ENCODE measurements at regions not wholly inside any gene's neighbourhood (a gene's known extent, or its start where the extent isn't known, plus 50 kb on each side); places are given as distances from the start of the nearest gene placed in this dataset.

DNA sequence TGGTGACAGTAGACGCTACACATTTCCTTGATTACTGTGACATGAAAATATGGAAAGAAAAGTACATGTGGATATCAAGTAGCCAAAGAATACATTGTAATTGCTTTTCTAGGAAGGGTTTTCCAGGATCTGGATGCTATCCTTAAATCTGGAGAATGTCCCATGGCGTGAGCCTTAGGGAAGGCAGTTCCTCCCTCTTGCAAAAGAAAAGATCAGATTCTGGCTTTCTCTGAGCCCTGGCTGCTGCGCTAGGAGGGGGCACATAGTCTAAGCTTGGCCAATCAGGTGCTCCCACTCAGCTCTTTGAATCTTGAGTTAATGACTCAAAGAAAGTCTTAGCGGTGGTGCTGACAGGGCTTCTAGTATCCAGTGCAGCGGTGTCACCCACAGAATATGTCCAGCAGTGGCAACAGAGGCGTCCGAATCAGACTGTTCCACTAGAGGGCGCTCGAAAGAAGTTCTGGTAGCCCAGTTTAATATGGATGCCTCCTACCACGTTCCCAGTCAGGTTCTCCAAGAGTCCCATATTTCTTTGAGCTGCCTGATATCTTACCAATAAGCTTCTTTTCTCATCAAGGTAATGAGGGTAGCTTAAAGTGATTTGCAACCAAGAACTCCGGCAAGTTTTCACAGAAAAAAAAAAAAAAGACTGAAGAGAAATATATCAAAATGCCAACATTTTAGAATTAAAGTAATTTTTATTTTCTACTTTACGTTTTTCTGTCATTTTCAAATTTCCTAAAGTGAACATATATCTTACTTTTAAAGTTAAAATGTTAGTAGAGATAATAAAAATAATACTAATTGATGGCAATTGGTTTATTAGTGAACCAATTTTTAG, 213.4 kb upstream of the S100G start:
- Mint-ChIP-seq H3K27me3 (ENCODE audit: low read depth) (no peaks in the 10 kb centered on the region), H3K4me1 (ENCODE audit: low read depth) (peaks cover 9% of the 10 kb centered on the region), H3K27ac (no peak overlapping the region), H3K36me3 (ENCODE audit: low read depth) (no peaks in the 10 kb centered on the region), H3K4me3 (no peak overlapping the region), H3K9me3 (no peaks in the 10 kb centered on the region)
- DNase-seq (ENCODE audit: low spot score), result peak; percentile 17

DNA sequence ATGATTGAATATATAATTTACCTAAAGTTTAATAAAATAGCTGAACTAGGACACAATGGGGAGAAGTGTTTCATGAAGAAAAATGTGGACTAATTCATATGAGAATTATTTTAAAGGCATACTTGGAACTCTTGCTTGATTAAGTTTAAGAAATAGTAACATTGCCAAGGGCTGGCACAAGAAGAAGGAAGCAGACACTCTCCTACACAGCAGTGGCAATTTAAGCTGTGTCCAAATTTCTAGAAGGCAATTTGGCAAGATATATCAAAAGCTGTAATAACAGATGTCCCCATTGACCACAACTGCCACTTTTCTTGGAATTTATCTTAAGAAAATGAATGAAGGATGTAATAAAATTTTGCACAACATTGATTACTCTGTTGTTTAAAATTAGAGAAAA, 209.5 kb upstream of the S100G start:
- no peaks in the 10 kb centered on the region for H3K36me3 Mint-ChIP-seq (ENCODE audit: low read depth)
- peaks cover 2% of the 10 kb centered on the region for H3K27me3 Mint-ChIP-seq (ENCODE audit: low read depth)
- H3K27ac Mint-ChIP-seq, result no peak overlapping the region
- H3K4me1 Mint-ChIP-seq (ENCODE audit: low read depth), result no peaks in the 10 kb centered on the region
- DNase-seq (ENCODE audit: low spot score), result no peak
- H3K9me3 Mint-ChIP-seq, result no peaks in the 10 kb centered on the region
- H3K4me3 Mint-ChIP-seq, result no peak overlapping the region

- no peak for DNase-seq (ENCODE audit: low spot score)
- Mint-ChIP-seq H3K4me3 (no peak overlapping the region), H3K9me3 (no peaks in the 10 kb centered on the region), H3K27me3 (ENCODE audit: low read depth) (peaks cover 2% of the 10 kb centered on the region), H3K4me1 (ENCODE audit: low read depth) (no peaks in the 10 kb centered on the region), H3K27ac (no peak overlapping the region), H3K36me3 (ENCODE audit: low read depth) (no peaks in the 10 kb centered on the region)
Measured at GRCh38 chrX:16444353-16444752, 205.6 kb upstream of the S100G start.

DNA sequence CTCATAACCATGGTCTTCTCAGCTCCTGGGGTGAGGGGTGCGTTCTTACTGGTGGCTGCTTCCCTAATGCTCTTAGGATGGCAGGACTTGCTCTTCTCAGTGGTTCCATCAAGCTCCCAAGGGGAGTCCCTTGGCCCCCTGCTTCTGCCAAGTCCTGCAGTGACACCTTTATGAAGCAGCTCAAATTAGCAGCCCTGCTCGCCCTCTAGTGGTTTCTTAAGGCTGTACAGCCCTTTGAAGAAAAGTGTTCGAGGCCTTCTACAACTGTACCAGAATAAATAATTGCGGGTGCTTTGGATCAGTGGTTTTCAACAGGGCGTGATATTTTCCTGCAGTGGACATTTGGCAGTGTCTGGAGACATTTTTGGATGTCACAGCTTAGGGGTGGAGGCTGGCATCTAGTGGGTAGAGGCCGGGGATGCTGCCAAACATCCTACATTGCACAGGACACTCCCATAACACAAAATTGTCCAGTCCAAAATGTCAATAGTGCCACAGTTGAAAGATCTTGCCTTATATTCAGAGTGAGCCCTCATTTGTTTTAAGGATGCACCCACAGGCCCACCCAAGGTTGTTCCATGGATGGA, 204.7 kb upstream of the S100G start:
- DNase-seq (ENCODE audit: low spot score), result no peak
- H3K27me3 Mint-ChIP-seq (ENCODE audit: low read depth), result peaks cover 2% of the 10 kb centered on the region
- no peak overlapping the region for H3K27ac Mint-ChIP-seq
- no peaks in the 10 kb centered on the region for H3K36me3 Mint-ChIP-seq (ENCODE audit: low read depth)
- no peaks in the 10 kb centered on the region for H3K4me1 Mint-ChIP-seq (ENCODE audit: low read depth)
- H3K9me3 Mint-ChIP-seq, result no peaks in the 10 kb centered on the region
- H3K4me3 Mint-ChIP-seq, result no peak overlapping the region

GRCh38 chrX:16451334-16451733, 198.6 kb upstream of the S100G start:
- H3K36me3 Mint-ChIP-seq (ENCODE audit: low read depth), result no peaks in the 10 kb centered on the region
- no peaks in the 10 kb centered on the region for H3K27me3 Mint-ChIP-seq (ENCODE audit: low read depth)
- no peak overlapping the region for H3K4me3 Mint-ChIP-seq
- no peaks in the 10 kb centered on the region for H3K4me1 Mint-ChIP-seq (ENCODE audit: low read depth)
- no peak overlapping the region for H3K27ac Mint-ChIP-seq
- no peak for DNase-seq (ENCODE audit: low spot score)
- H3K9me3 Mint-ChIP-seq, result no peaks in the 10 kb centered on the region

GRCh38 chrX:16454926-16455325, 195.0 kb upstream of the S100G start:
- Mint-ChIP-seq H3K4me1 (ENCODE audit: low read depth) (no peaks in the 10 kb centered on the region), H3K27ac (no peak overlapping the region), H3K27me3 (ENCODE audit: low read depth) (no peaks in the 10 kb centered on the region), H3K9me3 (no peaks in the 10 kb centered on the region), H3K4me3 (no peak overlapping the region), H3K36me3 (ENCODE audit: low read depth) (no peaks in the 10 kb centered on the region)
- no peak for DNase-seq (ENCODE audit: low spot score)

DNA sequence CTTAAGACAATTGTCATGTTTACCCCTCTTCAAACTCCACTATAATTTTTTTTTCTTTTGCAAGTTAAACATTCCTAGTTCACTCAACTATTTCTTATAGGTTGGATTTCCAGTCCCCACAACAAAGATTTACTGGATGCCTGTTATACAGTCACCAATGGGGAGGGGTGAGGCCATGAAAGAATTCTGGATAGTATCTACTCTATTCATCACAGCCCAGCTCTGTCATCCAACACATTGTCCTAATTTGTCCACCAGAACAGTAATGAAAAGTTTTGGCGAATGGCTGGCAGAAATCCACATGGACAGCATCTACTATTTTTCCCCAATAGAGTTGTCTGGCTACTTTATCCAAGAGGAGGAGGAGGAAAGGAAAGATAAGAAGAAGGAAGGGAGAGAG, 192.7 kb upstream of the S100G start:
- no peaks in the 10 kb centered on the region for H3K27me3 Mint-ChIP-seq (ENCODE audit: low read depth)
- no peak overlapping the region for H3K4me3 Mint-ChIP-seq
- no peak overlapping the region for H3K27ac Mint-ChIP-seq
- no peaks in the 10 kb centered on the region for H3K36me3 Mint-ChIP-seq (ENCODE audit: low read depth)
- DNase-seq (ENCODE audit: low spot score), result no peak
- H3K9me3 Mint-ChIP-seq, result no peaks in the 10 kb centered on the region
- no peaks in the 10 kb centered on the region for H3K4me1 Mint-ChIP-seq (ENCODE audit: low read depth)

DNA sequence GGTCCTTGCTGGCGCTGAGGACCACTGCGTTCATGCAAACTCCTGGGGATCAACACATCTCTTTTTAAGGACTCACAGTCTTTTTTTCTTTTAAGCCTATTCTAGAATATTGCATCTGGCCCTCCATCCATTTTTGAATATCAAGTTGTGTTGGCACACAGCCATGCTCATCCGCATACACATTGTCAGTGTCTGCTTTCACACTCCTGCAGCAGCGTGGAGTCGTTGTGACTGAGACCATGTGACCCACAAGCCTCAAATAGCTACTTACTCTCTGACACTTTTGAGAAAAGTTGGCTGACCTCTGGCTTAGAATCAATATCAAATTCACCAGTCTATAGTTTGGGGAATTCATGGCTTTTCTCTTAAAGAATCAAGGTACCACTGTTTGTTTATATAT, 191.8 kb upstream of the S100G start:
- no peaks in the 10 kb centered on the region for H3K36me3 Mint-ChIP-seq (ENCODE audit: low read depth)
- no peaks in the 10 kb centered on the region for H3K9me3 Mint-ChIP-seq
- H3K27me3 Mint-ChIP-seq (ENCODE audit: low read depth), result no peaks in the 10 kb centered on the region
- no peak for DNase-seq (ENCODE audit: low spot score)
- H3K4me3 Mint-ChIP-seq, result no peak overlapping the region
- no peak overlapping the region for H3K27ac Mint-ChIP-seq
- H3K4me1 Mint-ChIP-seq (ENCODE audit: low read depth), result no peaks in the 10 kb centered on the region

GRCh38 chrX:16459008-16459407, 190.9 kb upstream of the S100G start:
- no peak for DNase-seq (ENCODE audit: low spot score)
- H3K36me3 Mint-ChIP-seq (ENCODE audit: low read depth), result no peaks in the 10 kb centered on the region
- no peaks in the 10 kb centered on the region for H3K27me3 Mint-ChIP-seq (ENCODE audit: low read depth)
- no peak overlapping the region for H3K4me3 Mint-ChIP-seq
- H3K4me1 Mint-ChIP-seq (ENCODE audit: low read depth), result no peaks in the 10 kb centered on the region
- no peak overlapping the region for H3K27ac Mint-ChIP-seq
- no peaks in the 10 kb centered on the region for H3K9me3 Mint-ChIP-seq

DNA sequence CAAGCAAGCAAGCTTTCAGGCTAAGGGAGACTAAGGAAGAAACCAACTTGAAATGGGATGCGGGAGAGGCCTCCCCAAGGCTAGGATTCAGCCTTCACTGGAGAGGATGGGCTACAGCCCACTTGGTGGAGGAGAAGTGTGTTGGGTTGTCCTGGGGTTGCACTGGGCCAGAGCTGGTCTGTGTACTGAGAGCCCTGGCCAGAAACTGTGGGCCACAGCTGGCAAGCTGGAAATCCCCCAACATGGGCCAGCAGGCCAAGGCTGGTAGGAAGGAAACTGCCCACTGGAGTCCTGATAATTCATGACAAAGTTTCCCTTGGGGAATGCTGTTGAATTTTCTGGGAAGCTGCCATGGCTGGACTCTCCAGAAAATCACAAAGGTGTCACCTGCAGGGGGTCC, 188.0 kb upstream of the S100G start:
- Mint-ChIP-seq H3K9me3 (no peaks in the 10 kb centered on the region), H3K27ac (no peak overlapping the region), H3K27me3 (ENCODE audit: low read depth) (no peaks in the 10 kb centered on the region), H3K36me3 (ENCODE audit: low read depth) (no peaks in the 10 kb centered on the region), H3K4me3 (no peak overlapping the region), H3K4me1 (ENCODE audit: low read depth) (no peaks in the 10 kb centered on the region)
- DNase-seq (ENCODE audit: low spot score), result no peak

- no peak for DNase-seq (ENCODE audit: low spot score)
- no peak overlapping the region for H3K27ac Mint-ChIP-seq
- H3K4me1 Mint-ChIP-seq (ENCODE audit: low read depth), result no peaks in the 10 kb centered on the region
Measured at GRCh38 chrX:16462912-16463311, 187.0 kb upstream of the S100G start.

GRCh38 chrX:16464369-16464768, 185.6 kb upstream of the S100G start:
- H3K27me3 Mint-ChIP-seq (ENCODE audit: low read depth), result no peaks in the 10 kb centered on the region
- no peaks in the 10 kb centered on the region for H3K4me1 Mint-ChIP-seq (ENCODE audit: low read depth)
- no peak overlapping the region for H3K4me3 Mint-ChIP-seq
- H3K9me3 Mint-ChIP-seq, result no peaks in the 10 kb centered on the region
- no peaks in the 10 kb centered on the region for H3K36me3 Mint-ChIP-seq (ENCODE audit: low read depth)
- no peak overlapping the region for H3K27ac Mint-ChIP-seq
- no peak for DNase-seq (ENCODE audit: low spot score)

More at GRCh38 chrX:16462912-16463311, 187.0 kb upstream of the S100G start:
- Mint-ChIP-seq H3K36me3 (ENCODE audit: low read depth) (no peaks in the 10 kb centered on the region), H3K4me3 (no peak overlapping the region), H3K9me3 (no peaks in the 10 kb centered on the region), H3K27me3 (ENCODE audit: low read depth) (no peaks in the 10 kb centered on the region)

DNA sequence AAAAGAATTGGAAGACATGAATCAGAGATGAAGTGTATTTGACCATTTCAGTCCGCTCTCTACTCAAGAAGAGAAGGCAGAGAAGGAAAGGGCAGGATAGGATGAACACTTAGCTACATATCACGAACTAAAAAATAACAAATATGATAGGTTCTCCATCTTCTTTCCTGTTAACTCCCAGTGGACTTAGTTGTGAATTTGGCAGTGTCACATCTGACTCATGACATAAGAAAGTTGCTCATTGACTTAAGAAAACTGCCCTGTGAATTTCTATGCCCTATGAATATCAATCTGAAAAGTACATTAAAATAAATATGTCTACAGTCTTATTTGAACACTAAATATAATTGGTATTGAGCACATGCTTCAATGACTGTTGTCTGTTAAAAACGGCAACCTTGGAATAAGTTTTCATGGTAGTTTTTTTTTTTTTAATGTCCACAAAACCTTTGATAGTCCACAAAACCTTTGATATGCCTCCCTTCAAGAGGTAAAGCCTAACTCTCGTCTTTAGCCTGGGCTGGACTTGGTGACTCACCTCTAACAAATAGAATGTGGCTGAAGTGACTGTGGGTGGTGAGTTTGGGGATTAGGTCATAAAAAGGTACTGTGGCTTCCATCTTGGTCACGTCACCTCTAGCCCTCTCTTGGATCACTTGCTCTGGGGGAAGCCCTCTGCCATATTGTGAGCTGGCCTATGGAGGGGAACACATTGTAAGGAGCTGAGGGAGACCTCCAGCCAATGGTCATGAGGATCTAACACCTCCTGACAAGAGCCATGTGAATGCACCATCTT, 184.7 kb upstream of the S100G start:
- Mint-ChIP-seq H3K27me3 (ENCODE audit: low read depth) (no peaks in the 10 kb centered on the region), H3K4me1 (ENCODE audit: low read depth) (no peaks in the 10 kb centered on the region), H3K27ac (no peak overlapping the region), H3K4me3 (no peak overlapping the region), H3K36me3 (ENCODE audit: low read depth) (no peaks in the 10 kb centered on the region), H3K9me3 (no peaks in the 10 kb centered on the region)
- DNase-seq (ENCODE audit: low spot score), result no peak
